Panc1 (cell line): ENCODE measurements at regions not wholly inside any gene's neighbourhood (a gene's known extent, or its start where the extent isn't known, plus 50 kb on each side); places are given as distances from the start of the nearest gene placed in this dataset.
"Not testable (repeated sequence)": the region's sequence is repeated elsewhere in the genome, so short reads cannot be mapped to it uniquely, and the experiment has no call there.

Experiments used
- CTCF ChIP-seq: fragments of 450-650 bp; IDR thresholded peaks from 2 replicates; pipeline ENCODE4 v1.5.1; 2017; ENCODE audit warnings: mild to moderate bottlenecking
- POLR2AphosphoS5 ChIP-seq: IDR thresholded peaks from 2 replicates; pipeline ENCODE4 v1.6.1; 2012; ENCODE audit warnings: mild to moderate bottlenecking, low read depth, low read length, moderate library complexity
- TCF7L2 ChIP-seq: IDR thresholded peaks from 2 replicates; pipeline ENCODE4 v1.6.1; 2011; ENCODE audit warnings: mild to moderate bottlenecking, low read depth, low read length, inconsistent platforms
- TF ChIP-seq, protein P1 (sequence below), 2 experiments: IDR thresholded peaks; 2 replicates each; pipeline ENCODE4 v1.6.1; 2011 to 2012; ENCODE audit warnings: low read depth in 2 of 2, control low read depth in 1 of 2, low read length in 1 of 2, mild to moderate bottlenecking in 1 of 2, moderate library complexity in 1 of 2; ENCODE audit not compliant: insufficient read depth in 1 of 2

- not testable (repeated sequence) for TF ChIP-seq POLR2AphosphoS5, CTCF, TCF7L2
- TF ChIP-seq, protein P1, sequence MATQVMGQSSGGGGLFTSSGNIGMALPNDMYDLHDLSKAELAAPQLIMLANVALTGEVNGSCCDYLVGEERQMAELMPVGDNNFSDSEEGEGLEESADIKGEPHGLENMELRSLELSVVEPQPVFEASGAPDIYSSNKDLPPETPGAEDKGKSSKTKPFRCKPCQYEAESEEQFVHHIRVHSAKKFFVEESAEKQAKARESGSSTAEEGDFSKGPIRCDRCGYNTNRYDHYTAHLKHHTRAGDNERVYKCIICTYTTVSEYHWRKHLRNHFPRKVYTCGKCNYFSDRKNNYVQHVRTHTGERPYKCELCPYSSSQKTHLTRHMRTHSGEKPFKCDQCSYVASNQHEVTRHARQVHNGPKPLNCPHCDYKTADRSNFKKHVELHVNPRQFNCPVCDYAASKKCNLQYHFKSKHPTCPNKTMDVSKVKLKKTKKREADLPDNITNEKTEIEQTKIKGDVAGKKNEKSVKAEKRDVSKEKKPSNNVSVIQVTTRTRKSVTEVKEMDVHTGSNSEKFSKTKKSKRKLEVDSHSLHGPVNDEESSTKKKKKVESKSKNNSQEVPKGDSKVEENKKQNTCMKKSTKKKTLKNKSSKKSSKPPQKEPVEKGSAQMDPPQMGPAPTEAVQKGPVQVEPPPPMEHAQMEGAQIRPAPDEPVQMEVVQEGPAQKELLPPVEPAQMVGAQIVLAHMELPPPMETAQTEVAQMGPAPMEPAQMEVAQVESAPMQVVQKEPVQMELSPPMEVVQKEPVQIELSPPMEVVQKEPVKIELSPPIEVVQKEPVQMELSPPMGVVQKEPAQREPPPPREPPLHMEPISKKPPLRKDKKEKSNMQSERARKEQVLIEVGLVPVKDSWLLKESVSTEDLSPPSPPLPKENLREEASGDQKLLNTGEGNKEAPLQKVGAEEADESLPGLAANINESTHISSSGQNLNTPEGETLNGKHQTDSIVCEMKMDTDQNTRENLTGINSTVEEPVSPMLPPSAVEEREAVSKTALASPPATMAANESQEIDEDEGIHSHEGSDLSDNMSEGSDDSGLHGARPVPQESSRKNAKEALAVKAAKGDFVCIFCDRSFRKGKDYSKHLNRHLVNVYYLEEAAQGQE (IDR thresholded peaks at IDR 0.05; ENCODE audit: insufficient read depth in 1 of 2, low read depth in 2 of 2, low read length in 1 of 2) = not testable (repeated sequence)
Observed at GRCh38 chr3:153058031-153058688, 103.9 kb upstream of the RAP2B start.
